Right atrium auricular region (tissue), 2 donors: ENCODE measurements at regions not wholly inside any gene's neighbourhood (a gene's known extent, or its start where the extent isn't known, plus 50 kb on each side); places are given as distances from the start of the nearest gene placed in this dataset.
A peak's percentile ranks its signal among the peaks of the same experiment; 100 is the strongest.

Experiments used
- DNase-seq: peaks from one replicate; pipeline ENCODE4 v3.0.0-alpha.2; 2019; ENCODE audit warnings: low spot score
- H3K27ac ChIP-seq, 2 donors: fragments of 200-600 bp; sonication (generic); 1 replicate in 1 of 2; 2 replicates in 1 of 2; pipeline ENCODE4 v1.5.1; 2016 to 2019
- H3K27me3 ChIP-seq, 2 donors: fragments of 200-600 bp; sonication (generic); one replicate each; pipeline versions ENCODE4 v1.5.1 to v1.6.0; 2017 to 2019
- H3K36me3 ChIP-seq: fragments of 200-600 bp; sonication (generic); one replicate; pipeline ENCODE4 v1.5.1; 2016
- H3K4me1 ChIP-seq, 2 donors: fragments of 200-600 bp; sonication (generic); one replicate each; pipeline versions ENCODE4 v1.5.1 to v1.6.0; 2017 to 2019
- H3K4me3 ChIP-seq, 2 donors: fragments of 200-600 bp; sonication (generic); 1 replicate in 1 of 2; 2 replicates in 1 of 2; pipeline ENCODE4 v1.5.1; 2017 to 2019; ENCODE audit warnings: mild to moderate bottlenecking in 1 of 2, moderate library complexity in 1 of 2
- H3K9me3 ChIP-seq, 2 donors: fragments of 200-600 bp; sonication (generic); one replicate each; pipeline ENCODE4 v1.5.1; 2019
- TF ChIP-seq, protein P1 (sequence below), 2 donors: fragments of 200-600 bp; sonication (generic); IDR thresholded peaks; one replicate each; pipeline ENCODE4 v1.5.1; 2019; ENCODE audit warnings: antibody characterized with exemption in 2 of 2

DNA sequence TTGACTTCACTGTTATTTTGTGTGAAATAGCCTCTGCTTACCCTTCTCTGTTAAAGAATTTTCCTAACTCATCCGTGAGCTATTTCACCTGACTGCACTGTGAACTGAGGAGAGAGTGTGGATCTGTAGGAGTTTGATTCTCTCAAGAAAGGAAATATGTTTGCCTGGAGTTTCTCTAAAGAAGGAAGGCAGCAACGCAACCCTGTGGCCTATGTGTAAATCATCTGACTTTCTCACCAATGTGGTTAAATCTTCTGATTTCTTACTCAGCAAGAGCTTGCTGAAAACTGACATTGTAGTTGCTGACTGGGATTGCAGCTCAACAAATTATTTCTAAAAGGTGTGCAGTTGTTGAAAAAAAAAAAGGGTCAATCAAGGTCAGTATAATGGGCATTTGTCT is 153.9 kb upstream of the PELI1 start:
- no peak for DNase-seq
- Histone ChIP-seq H3K9me3 (no peaks in the 10 kb centered on the region), H3K36me3 (no peaks in the 10 kb centered on the region), H3K27ac (no peak overlapping the region), H3K27me3 (no peaks in the 10 kb centered on the region), H3K4me1 (no peaks in the 10 kb centered on the region), H3K4me3 (no peak overlapping the region)
- TF ChIP-seq, protein P1, sequence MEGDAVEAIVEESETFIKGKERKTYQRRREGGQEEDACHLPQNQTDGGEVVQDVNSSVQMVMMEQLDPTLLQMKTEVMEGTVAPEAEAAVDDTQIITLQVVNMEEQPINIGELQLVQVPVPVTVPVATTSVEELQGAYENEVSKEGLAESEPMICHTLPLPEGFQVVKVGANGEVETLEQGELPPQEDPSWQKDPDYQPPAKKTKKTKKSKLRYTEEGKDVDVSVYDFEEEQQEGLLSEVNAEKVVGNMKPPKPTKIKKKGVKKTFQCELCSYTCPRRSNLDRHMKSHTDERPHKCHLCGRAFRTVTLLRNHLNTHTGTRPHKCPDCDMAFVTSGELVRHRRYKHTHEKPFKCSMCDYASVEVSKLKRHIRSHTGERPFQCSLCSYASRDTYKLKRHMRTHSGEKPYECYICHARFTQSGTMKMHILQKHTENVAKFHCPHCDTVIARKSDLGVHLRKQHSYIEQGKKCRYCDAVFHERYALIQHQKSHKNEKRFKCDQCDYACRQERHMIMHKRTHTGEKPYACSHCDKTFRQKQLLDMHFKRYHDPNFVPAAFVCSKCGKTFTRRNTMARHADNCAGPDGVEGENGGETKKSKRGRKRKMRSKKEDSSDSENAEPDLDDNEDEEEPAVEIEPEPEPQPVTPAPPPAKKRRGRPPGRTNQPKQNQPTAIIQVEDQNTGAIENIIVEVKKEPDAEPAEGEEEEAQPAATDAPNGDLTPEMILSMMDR (IDR thresholded peaks at IDR 0.05) = no peak

DNA sequence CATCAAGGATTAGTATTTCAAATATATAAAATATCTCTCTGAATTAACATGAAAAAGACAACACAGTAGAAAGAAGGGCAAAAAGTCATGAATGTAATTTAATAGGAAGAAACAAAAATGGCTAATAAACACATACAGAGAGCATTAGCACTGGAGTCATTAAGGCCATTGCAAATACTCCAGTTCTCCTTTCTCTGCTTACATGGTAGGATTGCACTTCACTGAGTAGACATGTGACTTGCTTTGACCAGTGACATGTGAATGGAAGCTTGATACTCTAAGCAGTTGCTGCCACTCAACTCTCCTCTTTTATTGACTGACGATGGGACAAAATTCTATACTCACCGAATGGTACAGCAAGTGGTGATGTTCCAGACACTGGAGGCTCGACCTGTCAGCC is 153.9 kb upstream of the LGALSL start:
- Histone ChIP-seq H3K9me3 (peaks cover 0 to 3% of the 10 kb centered on the region in 2 donors), H3K36me3 (no peaks in the 10 kb centered on the region), H3K4me3 (no peak overlapping the region), H3K27me3 (no peaks in the 10 kb centered on the region), H3K4me1 (no peaks in the 10 kb centered on the region), H3K27ac (no peak overlapping the region)
- TF ChIP-seq, protein P1 (IDR thresholded peaks at IDR 0.05) = no peak
- no peak for DNase-seq

DNA sequence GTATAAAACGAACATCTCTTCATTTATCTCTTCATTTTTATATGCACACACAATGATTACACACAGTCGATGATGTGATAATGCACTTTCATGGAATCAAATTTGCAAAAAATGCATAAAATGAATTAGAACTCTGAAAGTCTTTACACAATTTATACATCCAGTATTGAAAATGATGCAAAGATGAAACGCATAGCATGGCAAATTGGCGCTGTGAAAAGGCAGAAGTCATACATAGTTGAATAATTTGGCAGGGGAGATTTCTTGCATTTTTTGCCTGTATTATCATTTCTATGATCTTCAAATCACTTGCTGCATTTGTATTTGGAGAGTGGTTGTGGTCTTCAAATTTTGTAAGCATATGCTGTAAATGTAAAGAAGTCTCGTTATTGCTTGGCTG is 150.7 kb upstream of the LGALSL start:
- no peak for DNase-seq
- Histone ChIP-seq H3K4me1 (no peaks in the 10 kb centered on the region), H3K27me3 (no peaks in the 10 kb centered on the region), H3K4me3 (no peak overlapping the region), H3K9me3 (peaks cover 0 to 14% of the 10 kb centered on the region in 2 donors), H3K36me3 (no peaks in the 10 kb centered on the region), H3K27ac (no peak overlapping the region)
- TF ChIP-seq, protein P1 (IDR thresholded peaks at IDR 0.05) = no peak

DNA sequence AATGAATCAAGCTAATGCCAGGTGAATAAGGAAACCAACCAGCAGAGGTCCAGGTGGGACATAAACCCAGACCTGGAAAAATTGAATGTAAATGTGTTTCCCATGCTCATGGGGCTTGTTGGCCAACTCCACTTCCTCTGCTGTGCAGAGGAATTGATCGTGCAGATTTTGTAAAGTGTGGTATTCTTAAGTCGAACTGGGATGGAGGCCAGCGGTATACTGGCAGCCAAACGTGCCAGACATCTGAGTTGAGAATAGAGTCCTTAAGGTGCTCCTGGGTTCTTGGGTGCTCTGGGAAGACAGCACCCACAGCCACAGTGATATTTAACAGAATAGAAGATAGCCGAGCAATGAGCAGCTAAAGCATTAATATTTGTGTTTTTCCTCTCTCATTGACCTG is 146.5 kb upstream of the LGALSL start:
- H3K27me3 ChIP-seq = no peaks in the 10 kb centered on the region
- H3K36me3 ChIP-seq = no peaks in the 10 kb centered on the region
- H3K4me1 ChIP-seq = peaks cover 0 to 13% of the 10 kb centered on the region in 2 donors
- H3K9me3 ChIP-seq = peaks cover 0 to 14% of the 10 kb centered on the region in 2 donors
- no peak overlapping the region for H3K4me3 ChIP-seq
- TF ChIP-seq, protein P1 (IDR thresholded peaks at IDR 0.05) = no peak
- no peak overlapping the region for H3K27ac ChIP-seq
- DNase-seq = no peak

DNA sequence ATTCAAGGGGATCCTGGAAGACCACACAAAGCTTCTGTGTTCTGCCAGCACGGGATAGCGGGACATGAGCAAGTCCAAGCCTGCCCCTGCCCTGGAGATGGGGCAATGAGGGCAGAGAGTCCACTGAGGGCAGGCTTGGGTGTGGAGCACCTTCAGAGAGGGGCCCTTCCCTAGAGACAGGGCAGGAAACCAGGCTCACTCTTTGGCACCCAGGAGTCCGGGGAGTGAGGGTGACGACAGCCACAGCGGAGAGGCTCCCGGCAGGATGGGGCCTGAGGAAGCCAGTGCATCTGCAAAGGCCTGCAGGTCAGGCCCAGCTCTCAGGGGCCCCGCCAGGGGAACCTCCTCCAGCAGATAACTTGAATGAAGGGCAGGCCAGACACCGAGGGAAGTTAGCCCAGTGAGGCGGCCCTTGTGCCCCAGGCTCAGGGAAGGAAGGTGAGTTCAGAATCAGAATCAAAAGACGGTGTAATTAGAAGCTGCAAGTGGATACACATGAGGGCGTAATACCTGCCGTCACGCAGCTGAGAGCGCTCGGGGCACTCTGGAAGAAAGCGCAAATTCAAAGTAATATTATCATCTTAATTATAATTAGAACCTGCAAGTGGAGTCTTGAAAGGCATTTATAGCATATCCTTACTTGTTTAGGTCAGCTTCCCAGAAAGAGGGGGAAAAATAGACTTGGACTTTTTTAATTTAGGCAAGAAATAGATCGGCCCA is 142.6 kb upstream of the LGALSL start:
- TF ChIP-seq, protein P1 (IDR thresholded peaks at IDR 0.05) = no peak
- DNase-seq = no peak
- peak overlapping the region in 1 of 2 donors; percentile 38 for H3K27ac ChIP-seq

More for the DNA sequence above, 142.6 kb upstream of the LGALSL start:
- H3K36me3 ChIP-seq = no peaks in the 10 kb centered on the region
- H3K27me3 ChIP-seq = no peaks in the 10 kb centered on the region
- peaks cover 0 to 26% of the 10 kb centered on the region in 2 donors for H3K4me1 ChIP-seq
- no peak overlapping the region for H3K4me3 ChIP-seq
- H3K9me3 ChIP-seq = no peaks in the 10 kb centered on the region
